HG02981 (cell line): ENCODE measurements at regions not wholly inside any gene's neighbourhood (a gene's known extent, or its start where the extent isn't known, plus 50 kb on each side); places are given as distances from the start of the nearest gene placed in this dataset.
"Not testable (repeated sequence)": the region's sequence is repeated elsewhere in the genome, so short reads cannot be mapped to it uniquely, and the experiment has no call there.

Source experiments
- ATAC-seq: cut with Tn5 transposase; IDR thresholded peaks from one replicate; pipeline ENCODE4 v1.9.1; 2021; ENCODE audit warnings: mild to moderate bottlenecking, moderate library complexity; ENCODE audit not compliant: unreplicated experiment

GRCh38 chr5:114957384-114957783 is 212.3 kb downstream of the TRIM36 start:
- no peak for ATAC-seq

GRCh38 chr5:114953565-114953964 is 216.1 kb downstream of the TRIM36 start:
- no peak for ATAC-seq

GRCh38 chr5:114952876-114953275 is 216.8 kb downstream of the TRIM36 start:
- no peak for ATAC-seq

- ATAC-seq, result no peak
These were observed 220.0 kb downstream of the TRIM36 start for GRCh38 chr5:114949756-114950155.

GRCh38 chr5:114948986-114949621 is 220.6 kb downstream of the TRIM36 start:
- no peak for ATAC-seq

- no peak for ATAC-seq
These were observed 221.3 kb downstream of the TRIM36 start for GRCh38 chr5:114948363-114948762.

- no peak for ATAC-seq
These were observed 229.0 kb downstream of the TRIM36 start for GRCh38 chr5:114940709-114941108.

GRCh38 chr5:114935490-114935889 is 234.2 kb downstream of the TRIM36 start:
- ATAC-seq, result no peak

- ATAC-seq, result no peak
These were observed 240.9 kb downstream of the TRIM36 start for GRCh38 chr5:114928644-114929462.

- ATAC-seq, result no peak
These were observed 244.9 kb downstream of the TRIM36 start for GRCh38 chr5:114924769-114925168.

GRCh38 chr5:114912189-114912920 is 257.4 kb downstream of the TRIM36 start:
- ATAC-seq, result no peak

GRCh38 chr5:114910727-114911126 is 259.0 kb downstream of the TRIM36 start:
- ATAC-seq, result no peak

GRCh38 chr5:114909424-114909823 is 260.3 kb downstream of the TRIM36 start:
- no peak for ATAC-seq

GRCh38 chr5:114903767-114904166 is 265.9 kb downstream of the TRIM36 start:
- no peak for ATAC-seq

- ATAC-seq, result no peak
These were observed 271.1 kb downstream of the TRIM36 start for GRCh38 chr5:114898602-114899001.

GRCh38 chr5:114883675-114884074 is 286.0 kb downstream of the TRIM36 start:
- no peak for ATAC-seq

GRCh38 chr5:114859438-114859735 is 310.3 kb downstream of the TRIM36 start:
- no peak for ATAC-seq

- no peak for ATAC-seq
These were observed 310.9 kb downstream of the TRIM36 start for GRCh38 chr5:114858665-114859437.

GRCh38 chr5:114857941-114858551 is 311.7 kb downstream of the TRIM36 start:
- no peak for ATAC-seq

GRCh38 chr5:114844711-114845110 is 325.0 kb downstream of the TRIM36 start:
- not testable (repeated sequence) for ATAC-seq

- ATAC-seq, result no peak
These were observed 330.3 kb downstream of the TRIM36 start for GRCh38 chr5:114839360-114839759.
